Nephron progenitor cell (in vitro differentiated cells): ENCODE measurements at regions not wholly inside any gene's neighbourhood (a gene's known extent, or its start where the extent isn't known, plus 50 kb on each side); places are given as distances from the start of the nearest gene placed in this dataset.

ENCODE experiments used
- DNase-seq: peaks from one replicate; pipeline ENCODE4 v3.0.0; 2021
- H3K27ac Mint-ChIP-seq: 2 replicates; pipeline ENCODE4 v1.8.0; 2021; ENCODE audit warnings: mild to moderate bottlenecking, moderate library complexity, mixed read lengths
- H3K27me3 Mint-ChIP-seq: 2 replicates; pipeline ENCODE4 v1.8.0; 2021; ENCODE audit warnings: mild to moderate bottlenecking, low read depth, mixed read lengths; ENCODE audit not compliant: poor library complexity
- H3K36me3 Mint-ChIP-seq: 2 replicates; pipeline ENCODE4 v1.8.0; 2021; ENCODE audit warnings: low read depth, mixed read lengths
- H3K4me1 Mint-ChIP-seq: 2 replicates; pipeline ENCODE4 v1.8.0; 2021; ENCODE audit warnings: mixed read lengths
- H3K4me3 Mint-ChIP-seq: 2 replicates; pipeline ENCODE4 v1.8.0; 2021; ENCODE audit warnings: mild to moderate bottlenecking, moderate library complexity, mixed read lengths
- H3K9me3 Mint-ChIP-seq: 2 replicates; pipeline ENCODE4 v1.8.0; 2021; ENCODE audit warnings: mild to moderate bottlenecking, moderate library complexity, mixed read lengths
- CTCF ChIP-seq: fragments of 200-600 bp; sonication (generic); IDR thresholded peaks from 2 replicates; pipeline ENCODE4 v1.5.0; 2021; ENCODE audit warnings: antibody characterized with exemption

GRCh38 chr7:156022483-156023459 lies 210.5 kb upstream of the SHH start:
- Mint-ChIP-seq H3K9me3 (no peaks in the 10 kb centered on the region), H3K27ac (no peak overlapping the region), H3K4me1 (peaks cover 10% of the 10 kb centered on the region), H3K4me3 (no peak overlapping the region), H3K27me3 (peaks cover 4% of the 10 kb centered on the region), H3K36me3 (no peaks in the 10 kb centered on the region)
- TF ChIP-seq CTCF: no peak
- DNase-seq: no peak

GRCh38 chr7:156021471-156021870 lies 209.2 kb upstream of the SHH start:
- no peak overlapping the region for H3K27ac Mint-ChIP-seq
- TF ChIP-seq CTCF: no peak
- no peaks in the 10 kb centered on the region for H3K9me3 Mint-ChIP-seq

GRCh38 chr7:156020566-156020965 lies 208.3 kb upstream of the SHH start:
- Mint-ChIP-seq H3K4me1 (peaks cover 5% of the 10 kb centered on the region), H3K4me3 (no peak overlapping the region), H3K9me3 (no peaks in the 10 kb centered on the region), H3K36me3 (no peaks in the 10 kb centered on the region), H3K27me3 (peaks cover 4% of the 10 kb centered on the region), H3K27ac (no peak overlapping the region)
- TF ChIP-seq CTCF: no peak
- no peak for DNase-seq

More at GRCh38 chr7:156021471-156021870, 209.2 kb upstream of the SHH start:
- DNase-seq: no peak
- H3K27me3 Mint-ChIP-seq: peaks cover 4% of the 10 kb centered on the region
- no peaks in the 10 kb centered on the region for H3K36me3 Mint-ChIP-seq
- peaks cover 5% of the 10 kb centered on the region for H3K4me1 Mint-ChIP-seq
- no peak overlapping the region for H3K4me3 Mint-ChIP-seq

GRCh38 chr7:156019776-156020565 lies 207.7 kb upstream of the SHH start:
- peaks cover 4% of the 10 kb centered on the region for H3K27me3 Mint-ChIP-seq
- no peak for TF ChIP-seq CTCF
- no peaks in the 10 kb centered on the region for H3K36me3 Mint-ChIP-seq
- DNase-seq: no peak
- H3K4me3 Mint-ChIP-seq: no peak overlapping the region
- no peaks in the 10 kb centered on the region for H3K9me3 Mint-ChIP-seq
- H3K4me1 Mint-ChIP-seq: peaks cover 5% of the 10 kb centered on the region
- H3K27ac Mint-ChIP-seq: no peak overlapping the region

DNA sequence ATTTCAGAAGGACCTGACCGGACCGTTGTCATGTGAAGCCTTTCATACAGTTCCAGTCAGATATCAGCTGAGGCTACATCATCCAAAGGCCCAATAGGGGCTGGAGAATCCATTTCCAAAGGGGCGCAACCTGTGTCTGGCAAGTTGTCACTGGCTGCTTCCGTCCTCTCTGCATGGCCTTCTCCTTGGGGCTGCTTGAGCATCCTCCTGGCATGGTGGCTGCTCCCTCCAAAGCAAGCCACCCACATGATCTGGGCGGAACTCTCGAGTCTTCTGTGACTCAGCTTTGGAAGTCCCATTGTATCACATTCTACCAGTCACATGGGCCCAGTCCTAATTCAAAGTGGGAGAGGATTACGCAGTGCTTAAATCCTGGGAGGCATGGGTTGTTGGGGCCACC lies 207.0 kb upstream of the SHH start:
- no peak overlapping the region for H3K27ac Mint-ChIP-seq
- H3K27me3 Mint-ChIP-seq: peaks cover 4% of the 10 kb centered on the region
- no peaks in the 10 kb centered on the region for H3K9me3 Mint-ChIP-seq
- H3K4me1 Mint-ChIP-seq: peaks cover 5% of the 10 kb centered on the region
- TF ChIP-seq CTCF: no peak
- DNase-seq: no peak
- H3K36me3 Mint-ChIP-seq: no peaks in the 10 kb centered on the region
- H3K4me3 Mint-ChIP-seq: no peak overlapping the region
